Neuron (in vitro differentiated cells): ENCODE measurements at regions not wholly inside any gene's neighbourhood (a gene's known extent, or its start where the extent isn't known, plus 50 kb on each side); places are given as distances from the start of the nearest gene placed in this dataset.

Experiments
- H2AFZ ChIP-seq: one replicate; pipeline ENCODE4 v1.6.1; 2013; ENCODE audit warnings: low read depth, mild to moderate bottlenecking, inconsistent platforms, low read length, moderate library complexity
- H3K27me3 ChIP-seq: one replicate; pipeline ENCODE4 v1.6.1; 2013; ENCODE audit warnings: low read length; ENCODE audit not compliant: insufficient read depth
- H3K36me3 ChIP-seq: one replicate; pipeline ENCODE4 v1.6.1; 2013; ENCODE audit warnings: low read length; ENCODE audit not compliant: insufficient read depth
- H3K4me1 ChIP-seq: one replicate; pipeline ENCODE4 v1.6.1; 2013; ENCODE audit warnings: low read length; ENCODE audit not compliant: insufficient read depth
- H3K4me3 ChIP-seq: 2 replicates; pipeline ENCODE4 v1.5.1; 2013; ENCODE audit warnings: mild to moderate bottlenecking, low read length, moderate library complexity
- H3K9me3 ChIP-seq: one replicate; pipeline ENCODE4 v1.6.1; 2013; ENCODE audit warnings: low read length

- no peaks in the 10 kb centered on the region for H3K27me3 ChIP-seq
- no peaks in the 10 kb centered on the region for H3K36me3 ChIP-seq
- no peaks in the 10 kb centered on the region for H3K9me3 ChIP-seq
- no peak overlapping the region for H3K4me3 ChIP-seq
- no peaks in the 10 kb centered on the region for H3K4me1 ChIP-seq
- H2AFZ ChIP-seq: no peak overlapping the region
These were observed 452.9 kb downstream of the TFAP2B start for GRCh38 chr6:51271615-51272014.

GRCh38 chr6:51273228-51273961 is 454.7 kb downstream of the TFAP2B start:
- Histone ChIP-seq H2AFZ (no peak overlapping the region), H3K9me3 (no peaks in the 10 kb centered on the region), H3K4me1 (no peaks in the 10 kb centered on the region), H3K36me3 (no peaks in the 10 kb centered on the region), H3K27me3 (no peaks in the 10 kb centered on the region), H3K4me3 (no peak overlapping the region)

GRCh38 chr6:51277474-51277873 is 458.8 kb downstream of the TFAP2B start:
- Histone ChIP-seq H2AFZ (no peak overlapping the region), H3K9me3 (no peaks in the 10 kb centered on the region), H3K4me3 (no peak overlapping the region), H3K36me3 (no peaks in the 10 kb centered on the region), H3K27me3 (no peaks in the 10 kb centered on the region), H3K4me1 (no peaks in the 10 kb centered on the region)

GRCh38 chr6:51282026-51282425 is 463.4 kb downstream of the TFAP2B start:
- no peaks in the 10 kb centered on the region for H3K36me3 ChIP-seq
- no peaks in the 10 kb centered on the region for H3K4me1 ChIP-seq
- H3K4me3 ChIP-seq: no peak overlapping the region
- no peaks in the 10 kb centered on the region for H3K27me3 ChIP-seq
- no peaks in the 10 kb centered on the region for H3K9me3 ChIP-seq
- H2AFZ ChIP-seq: no peak overlapping the region

GRCh38 chr6:51283723-51284355 is 465.2 kb downstream of the TFAP2B start:
- Histone ChIP-seq H3K4me1 (no peaks in the 10 kb centered on the region), H2AFZ (no peak overlapping the region), H3K4me3 (no peak overlapping the region), H3K9me3 (no peaks in the 10 kb centered on the region), H3K36me3 (no peaks in the 10 kb centered on the region), H3K27me3 (no peaks in the 10 kb centered on the region)

GRCh38 chr6:51285876-51286275 is 467.2 kb downstream of the TFAP2B start:
- no peak overlapping the region for H3K4me3 ChIP-seq
- no peaks in the 10 kb centered on the region for H3K9me3 ChIP-seq
- H3K27me3 ChIP-seq: no peaks in the 10 kb centered on the region
- H3K4me1 ChIP-seq: no peaks in the 10 kb centered on the region
- H2AFZ ChIP-seq: no peak overlapping the region
- no peaks in the 10 kb centered on the region for H3K36me3 ChIP-seq

- H3K4me1 ChIP-seq: no peaks in the 10 kb centered on the region
- H3K27me3 ChIP-seq: no peaks in the 10 kb centered on the region
- H3K36me3 ChIP-seq: no peaks in the 10 kb centered on the region
- no peak overlapping the region for H2AFZ ChIP-seq
- no peaks in the 10 kb centered on the region for H3K9me3 ChIP-seq
- no peak overlapping the region for H3K4me3 ChIP-seq
These were observed 470.4 kb downstream of the TFAP2B start for GRCh38 chr6:51289041-51289440.

- no peaks in the 10 kb centered on the region for H3K4me1 ChIP-seq
- H3K36me3 ChIP-seq: no peaks in the 10 kb centered on the region
- H2AFZ ChIP-seq: no peak overlapping the region
- H3K9me3 ChIP-seq: no peaks in the 10 kb centered on the region
- H3K27me3 ChIP-seq: no peaks in the 10 kb centered on the region
- H3K4me3 ChIP-seq: no peak overlapping the region
These were observed 474.0 kb downstream of the TFAP2B start for GRCh38 chr6:51292659-51293058.

- no peaks in the 10 kb centered on the region for H3K36me3 ChIP-seq
- no peaks in the 10 kb centered on the region for H3K27me3 ChIP-seq
- H3K4me3 ChIP-seq: no peak overlapping the region
- no peak overlapping the region for H2AFZ ChIP-seq
- no peaks in the 10 kb centered on the region for H3K9me3 ChIP-seq
- H3K4me1 ChIP-seq: no peaks in the 10 kb centered on the region
These were observed 481.1 kb downstream of the TFAP2B start for GRCh38 chr6:51299621-51300380.

- Histone ChIP-seq H3K36me3 (no peaks in the 10 kb centered on the region), H3K9me3 (no peaks in the 10 kb centered on the region), H3K27me3 (no peaks in the 10 kb centered on the region), H2AFZ (no peak overlapping the region), H3K4me3 (no peak overlapping the region), H3K4me1 (no peaks in the 10 kb centered on the region)
These were observed 481.8 kb downstream of the TFAP2B start for GRCh38 chr6:51300510-51300909.

- H3K4me3 ChIP-seq: no peak overlapping the region
- H3K4me1 ChIP-seq: no peaks in the 10 kb centered on the region
- H3K36me3 ChIP-seq: no peaks in the 10 kb centered on the region
- H3K9me3 ChIP-seq: no peaks in the 10 kb centered on the region
- H2AFZ ChIP-seq: no peak overlapping the region
- no peaks in the 10 kb centered on the region for H3K27me3 ChIP-seq
These were observed 483.3 kb downstream of the TFAP2B start for GRCh38 chr6:51301962-51302361.

GRCh38 chr6:51302431-51302830 is 483.8 kb downstream of the TFAP2B start:
- Histone ChIP-seq H3K4me3 (no peak overlapping the region), H3K4me1 (no peaks in the 10 kb centered on the region), H3K27me3 (no peaks in the 10 kb centered on the region), H2AFZ (no peak overlapping the region), H3K9me3 (no peaks in the 10 kb centered on the region), H3K36me3 (no peaks in the 10 kb centered on the region)

- H3K36me3 ChIP-seq: no peaks in the 10 kb centered on the region
- no peaks in the 10 kb centered on the region for H3K9me3 ChIP-seq
- no peak overlapping the region for H3K4me3 ChIP-seq
These were observed 484.7 kb downstream of the TFAP2B start for GRCh38 chr6:51303338-51303737.

More at GRCh38 chr6:51303338-51303737, 484.7 kb downstream of the TFAP2B start:
- no peaks in the 10 kb centered on the region for H3K4me1 ChIP-seq
- no peak overlapping the region for H2AFZ ChIP-seq
- H3K27me3 ChIP-seq: no peaks in the 10 kb centered on the region
